ENCODE measurements at regions not wholly inside any gene's neighbourhood (a gene's known extent, or its start where the extent isn't known, plus 50 kb on each side); places are given as distances from the start of the nearest gene placed in this dataset.
A peak's percentile ranks its signal among the peaks of the same experiment; 100 is the strongest.

DNA sequence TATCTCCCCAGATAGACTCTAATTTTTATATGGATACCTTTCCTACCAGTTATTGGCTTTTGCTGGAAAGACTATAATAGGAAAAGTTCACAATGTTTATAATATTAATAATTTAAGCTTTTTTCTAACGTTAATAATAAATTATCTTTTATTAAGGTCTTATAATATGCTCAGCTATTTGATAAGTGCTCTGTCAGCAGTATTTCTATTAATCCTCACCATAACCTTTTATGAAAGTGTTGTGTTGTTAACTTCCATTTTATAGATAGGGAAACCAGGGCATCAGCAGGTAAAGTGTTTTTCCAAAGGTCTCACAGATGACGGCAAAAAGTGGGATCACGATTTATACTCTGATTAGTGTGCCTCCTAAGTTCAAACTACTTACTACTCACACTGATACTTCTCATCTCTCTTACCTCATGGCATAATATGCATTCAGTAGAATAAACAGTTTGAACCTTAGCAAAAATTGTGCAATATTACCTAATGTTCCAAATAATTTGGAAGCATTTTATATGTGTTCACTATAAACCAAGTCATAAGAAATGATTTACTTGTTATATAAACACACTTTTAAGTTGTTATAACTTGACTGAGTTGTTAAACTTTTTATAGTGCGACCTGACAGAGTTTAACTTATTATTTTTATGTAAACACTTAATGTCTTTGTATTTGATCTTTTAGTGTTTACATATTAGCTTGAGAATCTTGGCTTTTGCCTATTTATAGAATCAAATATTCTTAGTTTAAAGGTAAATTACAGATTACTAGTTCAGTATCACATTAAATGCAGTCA lies 274.9 kb upstream of the DCBLD2 start:
- in situ Hi-C loops (cut with MboI; ENCODE audit: low pct_unique_long_range_greater_than_20kb, low sequenced_read_pairs): no loop called here
- no peak for DNase-seq

DNA sequence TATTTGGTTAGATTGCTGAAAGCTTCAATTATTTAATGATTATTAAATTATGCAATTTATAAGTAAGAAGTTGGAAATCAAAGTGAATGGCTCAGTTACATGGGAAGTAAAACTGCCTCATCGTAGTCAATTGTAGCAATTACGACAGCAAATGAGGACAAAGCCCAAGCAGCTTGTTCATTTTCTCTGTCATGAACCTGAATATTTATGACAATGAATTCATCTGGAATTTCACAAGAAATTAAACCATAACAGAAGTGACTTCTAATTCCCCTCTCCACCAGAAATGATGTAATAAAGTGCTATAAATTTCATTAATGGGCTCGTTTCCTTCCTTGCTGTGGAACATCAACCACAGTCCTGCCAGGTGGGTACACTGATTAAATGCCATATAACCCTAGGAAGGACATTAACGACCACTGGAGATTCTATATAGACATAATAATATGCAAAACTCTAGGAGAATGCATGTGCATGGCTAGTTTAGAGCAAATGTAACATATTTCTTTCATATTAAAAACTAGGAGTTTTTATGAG lies 273.8 kb upstream of the DCBLD2 start:
- in situ Hi-C loops (cut with MboI; ENCODE audit: low pct_unique_long_range_greater_than_20kb, low sequenced_read_pairs): no loop called here
- DNase-seq: no peak

DNA sequence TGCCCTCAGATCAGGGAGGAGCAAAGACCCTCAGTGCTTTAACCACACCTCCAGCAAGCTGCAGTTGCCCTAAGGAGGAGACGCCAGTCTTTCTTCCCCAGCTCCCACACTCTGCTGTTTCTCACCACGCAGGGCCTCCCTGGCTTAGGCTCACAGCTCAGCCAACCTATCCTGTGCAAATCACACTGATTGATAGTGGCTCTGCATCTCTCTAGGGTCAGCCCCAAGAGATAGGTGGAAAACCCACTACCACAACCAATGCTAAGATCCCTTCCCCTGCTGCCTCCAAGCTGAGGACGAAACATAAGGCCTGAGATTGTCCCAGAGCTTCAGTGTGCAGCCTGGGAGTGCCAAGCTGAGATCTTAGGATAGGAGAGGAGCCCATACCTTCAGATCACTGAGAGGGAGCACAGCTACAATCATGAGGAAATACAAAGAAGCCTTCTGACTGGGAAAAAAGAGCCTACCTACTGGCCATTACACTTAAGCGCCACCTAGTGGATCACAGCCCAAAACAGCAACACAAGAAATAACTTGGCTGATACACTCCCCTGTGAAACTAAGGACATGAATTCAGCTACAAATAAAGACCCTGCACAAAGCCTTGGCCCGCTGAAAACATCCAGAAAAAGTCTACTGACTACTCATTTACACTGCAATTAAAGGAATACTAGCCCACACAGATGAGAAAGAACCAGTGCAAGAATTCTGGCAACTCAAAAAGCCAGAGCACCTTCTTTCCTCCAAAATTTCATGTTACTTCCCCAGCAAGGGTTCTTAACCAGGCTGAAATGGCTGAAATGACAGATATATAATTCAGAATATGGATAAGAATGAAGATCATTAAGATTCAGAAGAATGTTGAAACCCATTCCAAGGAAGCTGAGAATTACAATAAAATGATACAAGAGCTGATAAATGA lies 271.5 kb upstream of the DCBLD2 start:
- in situ Hi-C loops (cut with MboI; ENCODE audit: low pct_unique_long_range_greater_than_20kb, low sequenced_read_pairs): loop anchor here (25.0 kb wide), 1 partner anchor 361 kb away; no protein-coding TSS in a partner anchor
- peak; percentile 56 for DNase-seq

DNA sequence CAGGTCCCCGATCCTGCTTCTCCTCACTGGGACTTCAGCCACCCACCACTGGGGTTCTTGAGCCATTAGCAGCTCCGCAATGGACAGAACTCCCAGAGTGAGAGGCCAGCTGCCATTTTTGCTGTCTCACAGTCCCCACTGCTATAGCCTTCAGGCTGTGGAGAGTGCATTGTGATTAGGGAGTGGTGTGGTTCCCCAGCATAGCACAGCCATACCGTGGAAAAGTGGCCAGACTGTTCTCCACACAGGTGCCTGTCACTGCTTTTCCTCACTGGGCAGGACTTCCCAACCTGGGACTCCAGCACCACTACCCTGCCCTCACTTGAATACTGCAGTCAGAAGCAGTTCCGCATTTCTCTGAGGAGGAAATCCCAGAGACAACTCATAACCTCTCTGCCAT lies 270.3 kb upstream of the DCBLD2 start:
- no peak for DNase-seq
- in situ Hi-C loops (cut with MboI; ENCODE audit: low pct_unique_long_range_greater_than_20kb, low sequenced_read_pairs): loop anchor here (25.0 kb wide), 1 partner anchor 359 kb away; no protein-coding TSS in a partner anchor

DNA sequence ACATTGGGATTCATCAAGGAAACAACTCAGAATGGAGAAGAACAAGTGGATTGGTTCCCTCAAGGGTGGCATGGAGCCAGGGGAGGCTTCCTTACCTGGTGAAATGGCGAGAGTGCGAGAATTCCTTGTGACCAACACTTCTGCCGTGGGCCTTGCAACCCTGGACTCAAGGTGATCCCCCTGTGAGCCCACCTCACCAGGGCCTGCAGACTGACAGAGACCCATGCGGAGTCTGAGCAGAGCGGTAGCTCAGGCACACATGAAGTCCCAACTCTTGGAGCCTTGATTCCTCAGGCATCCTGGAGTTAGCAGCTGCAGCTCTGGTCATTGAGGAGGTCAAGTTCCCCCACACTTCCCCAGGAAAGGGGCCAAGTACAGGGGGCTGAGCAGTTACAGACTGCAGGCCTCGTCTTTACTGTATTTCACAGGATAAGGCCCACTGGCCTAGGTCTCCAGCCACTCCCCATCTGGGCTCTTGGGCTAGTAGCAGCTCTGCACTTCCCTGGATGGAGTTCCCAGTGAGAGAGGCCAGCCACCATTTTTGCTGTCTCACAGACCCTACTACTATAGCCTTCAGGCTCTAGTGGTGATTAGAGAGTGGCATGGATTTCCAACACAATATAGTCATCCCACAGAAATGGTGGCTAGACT lies 269.5 kb upstream of the DCBLD2 start:
- in situ Hi-C loops (cut with MboI; ENCODE audit: low pct_unique_long_range_greater_than_20kb, low sequenced_read_pairs): loop anchor here (25.0 kb wide), 1 partner anchor 359 kb away; no protein-coding TSS in a partner anchor
- no peak for DNase-seq

DNA sequence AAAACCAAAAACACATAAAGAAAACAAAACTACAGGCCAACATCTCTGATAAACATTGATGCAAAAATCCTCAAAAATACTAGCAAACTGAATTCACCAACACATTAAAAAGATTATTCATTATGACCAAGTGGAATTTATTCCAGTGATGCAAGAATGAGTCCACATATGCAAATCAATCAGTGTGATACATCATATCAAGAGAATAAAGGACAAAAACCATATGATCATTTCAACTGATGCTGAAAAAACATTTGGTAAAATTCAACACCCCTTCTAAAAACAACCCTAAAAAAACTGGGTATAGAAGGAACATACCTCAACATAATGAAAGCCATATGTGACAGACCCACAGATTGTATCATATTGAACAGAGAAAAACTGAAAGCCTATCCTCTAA lies 265.6 kb upstream of the DCBLD2 start:
- in situ Hi-C loops (cut with MboI; ENCODE audit: low pct_unique_long_range_greater_than_20kb, low sequenced_read_pairs): loop anchor here (25.0 kb wide), 1 partner anchor 355 kb away; no protein-coding TSS in a partner anchor
- DNase-seq: no peak

DNA sequence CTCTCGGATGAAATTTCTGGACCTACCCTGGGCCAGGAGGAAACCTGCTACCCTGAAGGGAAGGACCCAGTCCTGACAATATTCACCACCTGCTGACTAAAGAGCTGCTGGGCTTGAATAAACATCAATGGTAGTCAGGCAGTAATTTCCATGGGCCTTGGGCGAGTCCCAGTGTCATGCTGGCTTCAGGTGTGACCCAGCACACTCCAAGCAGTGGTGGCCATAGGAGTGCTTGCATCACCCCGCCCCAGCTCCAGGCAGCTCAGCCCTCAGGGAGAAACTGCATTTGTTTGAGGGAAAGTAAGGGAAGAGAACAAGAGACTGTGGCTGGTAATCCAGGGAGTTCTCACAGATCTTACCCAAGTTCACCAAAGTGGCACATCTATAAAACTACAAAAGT lies 261.8 kb upstream of the DCBLD2 start:
- no peak for DNase-seq
- in situ Hi-C loops (cut with MboI; ENCODE audit: low pct_unique_long_range_greater_than_20kb, low sequenced_read_pairs): loop anchor here (25.0 kb wide), 1 partner anchor 351 kb away; no protein-coding TSS in a partner anchor

DNA sequence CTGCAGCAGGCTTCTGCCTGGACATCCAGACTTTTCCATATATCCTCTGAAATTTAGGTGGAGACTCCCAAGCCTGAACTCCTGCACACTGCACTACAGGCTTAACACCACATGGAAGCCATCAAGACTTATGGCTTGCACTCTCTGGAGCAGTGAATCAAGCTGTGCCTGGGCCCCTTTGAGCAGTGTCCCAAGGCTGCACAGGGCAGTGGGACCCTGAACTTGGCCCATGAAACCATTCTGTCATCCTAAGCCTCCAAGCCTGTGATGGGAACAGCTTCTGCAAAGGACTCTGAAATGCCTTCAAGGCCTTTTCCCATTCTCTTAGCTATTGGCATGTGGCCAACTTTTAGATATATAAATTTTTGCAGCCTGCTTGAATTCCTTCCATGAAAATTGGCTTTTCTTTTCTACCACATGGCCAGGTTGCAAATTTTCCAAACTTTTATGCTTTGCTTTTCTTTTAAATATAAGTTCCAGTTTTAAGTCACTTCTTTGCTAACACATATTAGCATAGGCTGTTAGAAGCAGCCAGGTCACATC lies 257.8 kb upstream of the DCBLD2 start:
- no peak for DNase-seq
- in situ Hi-C loops (cut with MboI; ENCODE audit: low pct_unique_long_range_greater_than_20kb, low sequenced_read_pairs): loop anchor here (25.0 kb wide), 1 partner anchor 347 kb away; no protein-coding TSS in a partner anchor

DNA sequence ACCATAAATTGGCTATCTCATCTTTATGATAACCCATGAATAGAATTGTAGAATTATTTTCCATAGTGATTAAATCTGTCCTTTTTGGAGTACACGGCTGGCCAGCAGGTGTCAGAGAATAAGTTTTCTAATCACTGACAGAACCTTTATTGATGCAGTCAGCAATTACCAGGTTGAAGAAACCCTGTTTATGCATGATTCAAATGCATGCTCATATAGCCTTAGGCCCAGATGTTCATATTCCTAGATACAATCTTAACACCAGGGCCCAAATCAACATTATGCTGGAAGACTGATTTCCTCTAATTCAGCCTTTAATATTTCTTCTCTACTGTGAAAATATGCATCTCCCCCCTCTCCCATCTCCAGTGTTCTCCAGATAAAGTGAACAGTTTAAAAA lies 243.5 kb upstream of the DCBLD2 start:
- no peak for DNase-seq
- in situ Hi-C loops (cut with MboI; ENCODE audit: low pct_unique_long_range_greater_than_20kb, low sequenced_read_pairs): no loop called here

DNA sequence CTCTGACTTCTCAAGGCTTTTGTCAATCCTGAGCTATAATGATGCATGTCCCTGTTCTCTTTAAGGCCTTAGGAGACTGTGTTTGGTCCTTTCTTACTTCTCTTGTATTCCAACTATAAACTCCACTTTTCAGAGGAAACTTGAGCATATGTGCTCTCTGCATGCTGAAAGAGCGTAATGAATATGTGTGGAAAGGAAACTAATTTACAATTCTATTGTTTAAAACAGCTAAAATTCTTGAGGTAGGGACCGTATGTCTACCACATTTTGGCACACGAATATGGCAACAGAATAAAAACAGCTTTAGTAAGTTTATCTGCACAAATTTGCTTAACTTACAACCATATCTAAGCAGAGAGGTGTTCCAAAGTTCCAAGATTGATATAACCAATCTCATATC lies 242.0 kb upstream of the DCBLD2 start:
- in situ Hi-C loops (cut with MboI; ENCODE audit: low pct_unique_long_range_greater_than_20kb, low sequenced_read_pairs): no loop called here
- DNase-seq: no peak

DNA sequence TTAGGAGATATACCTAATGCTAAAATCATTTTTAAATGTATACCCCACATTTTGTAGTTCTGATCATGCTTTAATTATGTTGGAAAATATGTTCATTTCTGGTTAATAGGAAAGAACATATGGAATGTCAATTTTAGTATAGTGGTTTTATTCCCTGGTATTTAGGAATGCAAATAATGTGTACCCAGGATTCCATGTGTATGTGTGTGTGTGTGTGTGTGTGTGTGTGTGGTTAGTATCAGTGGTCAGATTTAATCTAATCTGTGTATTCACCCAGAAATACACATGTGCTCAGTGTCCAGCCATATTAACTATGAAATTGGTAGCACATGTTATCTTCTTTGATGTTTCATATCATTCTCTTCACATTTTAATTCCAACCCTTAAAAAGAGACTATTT lies 233.5 kb upstream of the DCBLD2 start:
- no peak for DNase-seq
- in situ Hi-C loops (cut with MboI; ENCODE audit: low pct_unique_long_range_greater_than_20kb, low sequenced_read_pairs): no loop called here

DNA sequence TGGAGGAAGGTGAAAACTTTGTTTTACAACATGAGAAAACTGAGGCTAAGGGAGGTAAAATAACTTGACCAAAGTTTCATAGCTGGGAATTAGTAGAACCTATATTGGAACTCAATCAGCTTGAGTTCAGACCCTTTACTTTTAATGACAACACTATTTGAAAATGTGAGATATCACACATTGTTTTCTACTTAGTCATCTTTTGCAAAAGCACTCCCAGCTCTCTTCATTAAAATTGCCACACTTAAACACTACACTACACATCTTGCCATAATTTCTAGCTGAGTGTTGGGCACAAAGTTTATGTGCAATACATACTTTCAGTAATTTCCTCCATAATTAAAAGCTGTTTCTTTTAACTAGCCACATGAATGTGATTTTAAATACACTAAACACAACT lies 230.4 kb upstream of the DCBLD2 start:
- in situ Hi-C loops (cut with MboI; ENCODE audit: low pct_unique_long_range_greater_than_20kb, low sequenced_read_pairs): no loop called here

DNA sequence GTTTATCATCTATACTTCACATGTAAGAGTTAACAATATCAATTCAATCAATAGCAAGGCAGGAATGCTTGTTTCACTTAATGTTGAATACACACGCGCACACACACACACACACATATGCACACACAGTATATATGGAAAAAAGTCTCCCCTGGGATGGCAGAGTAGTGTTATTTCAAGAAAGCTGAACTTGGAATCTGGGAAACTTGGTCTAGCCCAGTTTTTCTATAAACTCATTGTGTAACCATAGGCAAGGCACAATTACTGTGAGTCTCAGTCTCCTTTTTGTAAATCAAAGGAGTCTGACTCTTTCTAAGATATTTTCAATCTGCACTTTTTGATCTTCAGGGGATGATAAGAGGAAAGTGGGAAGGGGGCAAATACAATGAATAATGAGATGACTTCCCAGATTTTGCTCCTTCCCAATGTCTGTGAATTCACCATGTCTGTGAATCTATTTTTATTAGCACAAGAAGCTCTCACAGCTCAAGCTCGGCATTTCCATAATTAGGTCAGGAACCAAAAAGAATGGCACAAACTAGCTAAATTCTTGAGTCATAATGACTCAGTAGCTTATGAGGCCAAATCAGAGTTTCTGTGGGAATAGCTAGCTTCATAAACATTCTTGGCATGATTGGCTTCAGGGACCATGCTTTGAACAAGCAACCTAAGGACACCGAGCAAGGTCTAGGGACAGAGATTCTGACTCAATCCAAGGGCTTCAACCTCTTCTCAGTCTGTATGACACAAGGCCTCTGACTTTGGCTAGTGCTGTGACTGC lies 227.4 kb upstream of the DCBLD2 start:
- no peak for DNase-seq
- in situ Hi-C loops (cut with MboI; ENCODE audit: low pct_unique_long_range_greater_than_20kb, low sequenced_read_pairs): no loop called here

More for the DNA sequence above, 230.4 kb upstream of the DCBLD2 start:
- no peak for DNase-seq

DNA sequence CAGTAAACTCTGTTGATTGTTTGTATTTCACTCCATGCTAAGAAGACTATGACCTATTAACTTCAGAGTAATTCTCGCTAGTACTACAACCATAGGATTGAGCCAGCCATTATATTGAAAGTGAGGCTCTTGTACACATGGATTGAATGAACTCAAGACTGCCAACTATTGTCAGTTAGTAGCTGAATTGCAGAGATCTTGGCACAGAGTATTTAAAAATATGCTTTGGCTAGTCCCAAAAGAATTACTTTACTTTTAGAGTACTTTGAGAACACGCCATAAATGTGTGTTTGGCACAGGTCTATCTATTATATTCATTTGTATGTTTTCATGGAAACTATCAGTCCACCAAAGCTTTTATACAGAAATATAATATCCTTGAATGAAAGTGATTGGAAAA lies 226.7 kb upstream of the DCBLD2 start:
- no peak for DNase-seq
- in situ Hi-C loops (cut with MboI; ENCODE audit: low pct_unique_long_range_greater_than_20kb, low sequenced_read_pairs): no loop called here

DNA sequence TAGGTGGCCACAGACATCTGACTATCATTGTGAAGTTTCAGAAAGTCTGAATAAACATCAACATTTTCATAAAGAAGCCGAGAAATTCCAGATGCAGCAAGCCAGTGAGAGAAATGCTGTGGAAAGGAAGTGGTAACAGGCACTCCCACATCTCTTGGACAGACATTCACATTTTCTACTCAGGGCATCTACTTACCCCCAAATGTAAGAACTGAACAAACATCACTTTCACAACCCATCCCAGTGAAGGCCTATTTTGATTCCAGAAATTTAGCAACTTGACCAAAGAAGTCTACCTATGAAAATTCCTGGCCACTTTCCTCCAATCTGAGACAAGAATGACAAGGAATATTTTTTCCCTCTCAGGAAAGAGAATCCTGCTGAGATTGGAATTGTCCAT lies 224.8 kb upstream of the DCBLD2 start:
- in situ Hi-C loops (cut with MboI; ENCODE audit: low pct_unique_long_range_greater_than_20kb, low sequenced_read_pairs): no loop called here
- DNase-seq: no peak

DNA sequence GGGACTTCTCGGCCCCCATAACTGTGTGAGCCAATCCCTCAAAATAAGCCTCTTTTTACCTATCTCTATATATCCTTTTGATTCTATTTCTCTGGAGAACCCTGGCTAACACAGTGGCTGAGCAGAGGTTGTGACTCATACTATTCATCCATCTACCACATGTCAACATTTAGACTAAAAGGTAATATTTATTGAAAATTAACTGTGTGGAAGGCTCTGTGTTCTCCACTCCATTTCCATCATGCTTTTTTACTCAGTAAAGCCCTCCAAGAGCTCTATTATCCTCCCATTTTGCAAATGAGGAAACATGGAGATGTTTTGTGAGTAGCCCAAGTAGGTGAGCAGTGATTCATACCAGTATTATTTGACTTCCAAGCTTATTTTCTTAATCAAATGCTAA lies 217.9 kb upstream of the DCBLD2 start:
- in situ Hi-C loops (cut with MboI; ENCODE audit: low pct_unique_long_range_greater_than_20kb, low sequenced_read_pairs): no loop called here
- DNase-seq: no peak

DNA sequence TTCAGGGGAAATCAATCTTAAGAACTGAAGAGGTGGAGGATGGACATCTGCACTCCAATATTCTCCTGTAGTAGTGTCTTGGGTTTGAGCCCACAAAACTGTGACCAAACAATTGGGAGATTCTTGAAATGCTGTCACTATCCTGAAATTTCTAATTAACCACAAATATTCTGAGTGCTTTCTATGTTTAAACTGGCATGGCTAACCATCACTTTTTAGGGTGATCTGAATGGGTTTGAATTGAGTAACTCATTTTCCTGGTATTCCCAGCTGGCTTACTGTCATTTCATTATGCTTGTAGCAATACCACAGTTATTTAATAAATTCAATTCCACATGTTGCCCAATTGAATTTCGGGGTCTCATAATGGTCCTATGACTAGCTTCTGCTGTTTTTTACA lies 216.9 kb upstream of the DCBLD2 start:
- in situ Hi-C loops (cut with MboI; ENCODE audit: low pct_unique_long_range_greater_than_20kb, low sequenced_read_pairs): no loop called here
- no peak for DNase-seq

DNA sequence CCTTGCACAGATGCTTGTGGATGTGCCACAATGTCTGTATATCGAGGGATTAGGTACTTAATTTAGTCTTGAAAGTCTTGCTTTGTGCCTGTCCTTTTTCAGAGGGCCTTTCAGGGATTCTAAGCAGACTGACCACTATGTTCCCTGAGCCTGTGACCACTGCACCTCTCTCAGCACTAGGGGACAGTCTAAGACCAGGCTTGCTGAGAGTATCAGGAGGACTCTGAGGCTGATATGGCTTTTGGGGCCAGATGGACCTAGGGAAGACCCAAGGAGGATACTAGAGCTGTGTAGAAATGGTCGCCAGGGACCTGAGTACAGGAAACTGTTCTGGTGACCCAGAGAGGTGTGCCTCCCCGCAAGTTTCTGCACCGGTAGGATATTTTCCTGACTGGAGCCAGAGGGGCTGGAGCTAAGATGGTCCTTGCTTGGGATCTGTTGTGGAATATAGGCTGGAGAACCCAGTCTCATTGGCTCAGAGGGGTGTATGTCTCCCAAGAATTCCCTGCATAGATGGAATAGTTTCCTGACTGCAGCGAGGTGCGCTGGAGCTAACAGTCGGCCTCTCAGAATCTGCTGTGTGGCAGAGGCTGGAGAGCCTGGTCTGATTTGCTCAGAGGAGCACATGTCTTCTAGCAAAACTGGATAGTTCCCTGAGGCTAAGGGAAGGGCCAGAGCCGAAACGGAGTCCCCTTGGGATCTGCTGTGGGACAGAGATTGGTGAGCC lies 213.2 kb upstream of the DCBLD2 start:
- no peak for DNase-seq
- in situ Hi-C loops (cut with MboI; ENCODE audit: low pct_unique_long_range_greater_than_20kb, low sequenced_read_pairs): no loop called here

All from KBM-7 (cell line).